ENCODE measurements at regions not wholly inside any gene's neighbourhood (a gene's known extent, or its start where the extent isn't known, plus 50 kb on each side); places are given as distances from the start of the nearest gene placed in this dataset.

GRCh38 chr7:94274828-94275227 is 119.9 kb upstream of the COL1A2 start:
- TF ChIP-seq CTCF (IDR thresholded peaks at IDR 0.05) (no peak), POLR2AphosphoS5 (IDR thresholded peaks at IDR 0.05) (no peak)

Measured in breast epithelium (tissue), 3 donors.